ENCODE measurements at regions not wholly inside any gene's neighbourhood (a gene's known extent, or its start where the extent isn't known, plus 50 kb on each side); places are given as distances from the start of the nearest gene placed in this dataset.
"Not testable (repeated sequence)": the region's sequence is repeated elsewhere in the genome, so short reads cannot be mapped to it uniquely, and the experiment has no call there.

DNA sequence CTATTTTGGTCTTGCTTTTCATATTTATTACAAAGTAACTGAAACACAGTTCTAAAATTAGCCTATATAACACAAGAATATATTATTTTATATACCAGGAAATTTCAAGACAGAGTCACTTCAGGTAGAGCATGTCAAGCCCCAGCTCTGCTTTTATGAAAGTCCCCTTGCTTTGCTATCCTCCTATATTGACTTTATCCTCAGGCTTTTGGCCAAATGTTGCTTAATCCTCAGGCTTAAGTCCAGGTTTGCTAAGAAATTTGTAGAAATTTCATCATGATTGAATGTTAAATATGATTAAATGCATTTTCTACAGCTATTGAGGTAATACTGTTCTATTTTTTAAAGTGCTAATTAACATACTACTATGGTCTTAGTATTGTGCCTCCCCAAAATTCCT, 227.6 kb downstream of the FZD1 start:
- TF ChIP-seq, protein P1, sequence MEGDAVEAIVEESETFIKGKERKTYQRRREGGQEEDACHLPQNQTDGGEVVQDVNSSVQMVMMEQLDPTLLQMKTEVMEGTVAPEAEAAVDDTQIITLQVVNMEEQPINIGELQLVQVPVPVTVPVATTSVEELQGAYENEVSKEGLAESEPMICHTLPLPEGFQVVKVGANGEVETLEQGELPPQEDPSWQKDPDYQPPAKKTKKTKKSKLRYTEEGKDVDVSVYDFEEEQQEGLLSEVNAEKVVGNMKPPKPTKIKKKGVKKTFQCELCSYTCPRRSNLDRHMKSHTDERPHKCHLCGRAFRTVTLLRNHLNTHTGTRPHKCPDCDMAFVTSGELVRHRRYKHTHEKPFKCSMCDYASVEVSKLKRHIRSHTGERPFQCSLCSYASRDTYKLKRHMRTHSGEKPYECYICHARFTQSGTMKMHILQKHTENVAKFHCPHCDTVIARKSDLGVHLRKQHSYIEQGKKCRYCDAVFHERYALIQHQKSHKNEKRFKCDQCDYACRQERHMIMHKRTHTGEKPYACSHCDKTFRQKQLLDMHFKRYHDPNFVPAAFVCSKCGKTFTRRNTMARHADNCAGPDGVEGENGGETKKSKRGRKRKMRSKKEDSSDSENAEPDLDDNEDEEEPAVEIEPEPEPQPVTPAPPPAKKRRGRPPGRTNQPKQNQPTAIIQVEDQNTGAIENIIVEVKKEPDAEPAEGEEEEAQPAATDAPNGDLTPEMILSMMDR (IDR thresholded peaks at IDR 0.05) = no peak
- Histone ChIP-seq H2AFZ (no peak overlapping the region), H3K79me2 (no peaks in the 10 kb centered on the region), H3K36me3 (ENCODE audit: control insufficient read depth, insufficient read depth, low read length) (no peaks in the 10 kb centered on the region), H3K9me3 (ENCODE audit: control insufficient read depth, low read length) (no peaks in the 10 kb centered on the region), H3K27ac (no peak overlapping the region), H3K9ac (no peak overlapping the region), H3K4me3 (ENCODE audit: low read depth, low read length) (no peak overlapping the region), H3K4me1 (no peaks in the 10 kb centered on the region), H3K4me2 (ENCODE audit: low read length) (no peak overlapping the region), H3K27me3 (ENCODE audit: control insufficient read depth, insufficient read depth, low read length) (no peaks in the 10 kb centered on the region)

DNA sequence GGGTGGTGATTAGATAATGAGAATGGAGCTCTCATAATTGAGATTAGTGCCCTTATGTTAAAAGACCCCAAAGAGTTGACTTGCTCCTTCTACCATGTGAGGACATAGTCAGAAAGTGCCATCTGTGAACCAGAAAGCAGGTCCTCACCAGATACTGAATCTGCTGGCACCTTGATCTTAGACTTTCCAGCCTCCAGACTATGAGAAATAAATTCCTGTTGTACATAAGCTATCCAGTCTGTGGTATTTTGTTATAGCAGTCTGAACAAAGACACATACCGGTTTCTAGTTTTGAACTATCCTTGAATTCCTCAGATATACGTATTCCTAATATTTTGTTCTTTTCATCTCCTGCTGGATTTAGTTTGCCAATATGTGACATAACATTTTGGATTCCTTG, 228.1 kb downstream of the FZD1 start:
- Histone ChIP-seq H3K4me2 (ENCODE audit: low read length) (no peak overlapping the region), H3K4me3 (ENCODE audit: low read depth, low read length) (no peak overlapping the region), H3K4me1 (no peaks in the 10 kb centered on the region), H3K9me3 (ENCODE audit: control insufficient read depth, low read length) (no peaks in the 10 kb centered on the region), H3K27ac (no peak overlapping the region), H3K27me3 (ENCODE audit: control insufficient read depth, insufficient read depth, low read length) (no peaks in the 10 kb centered on the region), H3K79me2 (no peaks in the 10 kb centered on the region), H2AFZ (no peak overlapping the region), H3K9ac (no peak overlapping the region), H3K36me3 (ENCODE audit: control insufficient read depth, insufficient read depth, low read length) (no peaks in the 10 kb centered on the region)
- TF ChIP-seq, protein P1 (IDR thresholded peaks at IDR 0.05) = no peak

DNA sequence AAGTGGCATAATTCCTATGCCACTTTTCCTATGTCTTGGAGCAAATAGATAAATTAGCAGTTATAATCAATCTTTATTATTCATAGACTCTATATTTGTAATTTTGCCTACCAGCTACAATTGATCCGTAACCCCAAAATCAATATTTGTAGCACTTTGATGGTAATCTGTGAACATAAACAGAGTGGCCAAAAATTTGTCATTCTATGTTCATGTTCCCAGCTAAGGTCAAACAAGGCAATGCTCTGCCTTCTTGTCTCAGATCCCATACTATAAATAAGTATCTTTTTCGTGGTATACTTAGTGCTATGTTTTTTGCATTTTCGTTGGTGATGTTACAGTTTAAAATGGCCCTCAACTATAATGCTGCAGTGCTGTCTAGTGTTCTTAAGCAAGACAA, 228.5 kb downstream of the FZD1 start:
- H3K27ac ChIP-seq = no peak overlapping the region
- TF ChIP-seq, protein P1 (IDR thresholded peaks at IDR 0.05) = no peak
- no peaks in the 10 kb centered on the region for H3K4me1 ChIP-seq
- H3K9ac ChIP-seq = no peak overlapping the region
- H3K36me3 ChIP-seq (ENCODE audit: control insufficient read depth, insufficient read depth, low read length) = no peaks in the 10 kb centered on the region
- no peak overlapping the region for H3K4me2 ChIP-seq (ENCODE audit: low read length)
- no peaks in the 10 kb centered on the region for H3K79me2 ChIP-seq
- H3K4me3 ChIP-seq (ENCODE audit: low read depth, low read length) = no peak overlapping the region
- H2AFZ ChIP-seq = no peak overlapping the region
- no peaks in the 10 kb centered on the region for H3K9me3 ChIP-seq (ENCODE audit: control insufficient read depth, low read length)
- H3K27me3 ChIP-seq (ENCODE audit: control insufficient read depth, insufficient read depth, low read length) = no peaks in the 10 kb centered on the region

DNA sequence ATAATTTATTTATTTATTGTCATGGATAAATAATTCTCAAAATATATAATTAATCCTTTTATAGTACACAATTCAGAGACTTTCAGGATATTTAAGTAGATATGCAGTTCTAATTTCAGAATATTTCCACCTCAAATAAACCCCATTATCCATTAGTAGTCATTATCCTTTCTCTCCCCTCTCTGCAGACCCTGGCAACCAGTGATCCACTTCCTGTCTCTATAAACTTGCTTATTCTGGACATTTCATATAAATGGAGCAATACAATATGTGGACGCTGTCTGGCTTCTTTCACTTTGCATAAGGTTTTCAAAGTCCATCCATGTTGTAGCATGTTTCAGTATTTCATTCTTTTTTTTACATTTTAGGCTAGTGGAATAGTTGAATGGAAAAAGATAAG, 230.2 kb downstream of the FZD1 start:
- Histone ChIP-seq H3K4me1 (no peaks in the 10 kb centered on the region), H3K4me3 (ENCODE audit: low read depth, low read length) (no peak overlapping the region), H3K9ac (no peak overlapping the region), H3K36me3 (ENCODE audit: control insufficient read depth, insufficient read depth, low read length) (no peaks in the 10 kb centered on the region), H2AFZ (no peak overlapping the region), H3K9me3 (ENCODE audit: control insufficient read depth, low read length) (no peaks in the 10 kb centered on the region), H3K27ac (no peak overlapping the region), H3K27me3 (ENCODE audit: control insufficient read depth, insufficient read depth, low read length) (no peaks in the 10 kb centered on the region), H3K79me2 (no peaks in the 10 kb centered on the region), H3K4me2 (ENCODE audit: low read length) (no peak overlapping the region)
- TF ChIP-seq, protein P1 (IDR thresholded peaks at IDR 0.05) = no peak

DNA sequence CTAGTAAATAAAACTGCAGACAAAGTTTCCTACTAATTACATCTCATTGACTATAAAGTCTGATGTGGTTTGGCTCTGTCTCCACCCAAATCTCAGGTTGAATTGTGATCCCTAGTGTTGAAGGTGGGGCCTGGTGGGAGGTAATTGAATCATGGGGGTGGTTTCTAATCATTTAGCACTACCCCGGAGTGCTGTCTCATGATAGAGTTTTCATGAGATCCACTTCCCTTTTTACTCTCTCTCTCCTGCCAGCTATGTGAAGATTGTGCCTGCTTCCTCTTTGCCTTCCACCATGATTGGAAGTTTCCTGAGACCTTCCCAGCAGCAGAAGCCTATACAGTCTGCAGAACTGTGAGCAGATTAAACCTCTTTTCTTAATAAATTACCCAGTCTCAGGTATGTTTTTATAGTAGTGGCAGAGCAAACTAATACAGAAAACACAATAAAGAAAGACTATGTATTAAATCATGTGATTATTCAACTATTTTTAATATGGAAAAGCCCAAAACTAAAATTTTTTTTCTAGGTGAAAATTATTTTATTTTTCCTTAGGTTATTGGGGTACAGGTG, 232.1 kb downstream of the FZD1 start:
- H3K9me3 ChIP-seq (ENCODE audit: control insufficient read depth, low read length) = no peaks in the 10 kb centered on the region
- H3K36me3 ChIP-seq (ENCODE audit: control insufficient read depth, insufficient read depth, low read length) = no peaks in the 10 kb centered on the region
- TF ChIP-seq, protein P1 (IDR thresholded peaks at IDR 0.05) = no peak
- no peak overlapping the region for H2AFZ ChIP-seq
- H3K9ac ChIP-seq = no peak overlapping the region
- H3K79me2 ChIP-seq = no peaks in the 10 kb centered on the region
- H3K4me3 ChIP-seq (ENCODE audit: low read depth, low read length) = no peak overlapping the region
- no peak overlapping the region for H3K27ac ChIP-seq
- H3K4me1 ChIP-seq = no peaks in the 10 kb centered on the region
- no peaks in the 10 kb centered on the region for H3K27me3 ChIP-seq (ENCODE audit: control insufficient read depth, insufficient read depth, low read length)
- no peak overlapping the region for H3K4me2 ChIP-seq (ENCODE audit: low read length)

DNA sequence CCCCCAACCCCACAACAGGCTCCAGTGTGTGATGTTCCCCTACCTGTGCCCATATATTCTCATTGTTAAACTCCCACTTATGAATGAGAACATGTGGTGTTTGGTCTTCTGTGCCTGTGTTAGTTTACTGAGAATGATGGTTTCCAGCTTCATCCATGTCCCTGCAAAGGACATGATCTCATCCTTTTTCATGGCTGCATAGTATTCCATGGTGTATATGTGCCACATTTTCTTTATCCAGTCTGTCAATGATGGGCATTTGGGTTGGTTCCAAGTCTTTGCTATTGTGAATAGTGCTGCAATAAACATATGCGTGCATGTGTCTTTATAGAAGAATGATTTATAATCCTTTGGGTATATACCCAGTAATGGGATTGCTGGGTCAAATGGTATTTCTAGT, 233.0 kb downstream of the FZD1 start:
- not testable (repeated sequence) for H3K9me3 ChIP-seq (ENCODE audit: control insufficient read depth, low read length); H3K27me3 ChIP-seq (ENCODE audit: control insufficient read depth, insufficient read depth, low read length); H3K36me3 ChIP-seq (ENCODE audit: control insufficient read depth, insufficient read depth, low read length); H3K79me2 ChIP-seq; H3K4me1 ChIP-seq; H3K4me2 ChIP-seq (ENCODE audit: low read length); H3K9ac ChIP-seq; H2AFZ ChIP-seq; H3K4me3 ChIP-seq (ENCODE audit: low read depth, low read length); H3K27ac ChIP-seq
